Adrenal gland (tissue), 5 donors: ENCODE measurements at regions not wholly inside any gene's neighbourhood (a gene's known extent, or its start where the extent isn't known, plus 50 kb on each side); places are given as distances from the start of the nearest gene placed in this dataset.

Experiments used
- CTCF ChIP-seq, 6 experiments: fragments of 450-650 bp in 4 of 6; fragments of 200-600 bp in 2 of 6; sonication (generic) in 1 of 6; IDR thresholded peaks; 1 replicate in 5 of 6; 2 replicates in 1 of 6; pipeline versions ENCODE4 v1.5.1 to v1.8.0; 2016 to 2021; ENCODE audit warnings: antibody characterized with exemption in 6 of 6, mild to moderate bottlenecking in 2 of 6, moderate library complexity in 1 of 6
- POLR2A ChIP-seq, 2 donors: fragments of 450-650 bp; IDR thresholded peaks; one replicate each; pipeline ENCODE4 v1.6.1; 2017; ENCODE audit warnings: antibody characterized with exemption in 2 of 2, mild to moderate bottlenecking in 2 of 2, moderate library complexity in 1 of 2
- donor health status: DM: no; HTN: no; CAD: no.

GRCh38 chr18:25710981-25711380 lies 359.0 kb upstream of the ZNF521 start:
- TF ChIP-seq CTCF (IDR thresholded peaks at IDR 0.05) (no peak), POLR2A (IDR thresholded peaks at IDR 0.05) (no peak)
